GM21528 (cell line): ENCODE measurements at regions not wholly inside any gene's neighbourhood (a gene's known extent, or its start where the extent isn't known, plus 50 kb on each side); places are given as distances from the start of the nearest gene placed in this dataset.
"Not testable (repeated sequence)": the region's sequence is repeated elsewhere in the genome, so short reads cannot be mapped to it uniquely, and the experiment has no call there.

Source experiments
- ATAC-seq: cut with Tn5 transposase; IDR thresholded peaks from one replicate; pipeline ENCODE4 v1.9.1; 2021; ENCODE audit warnings: mild to moderate bottlenecking, moderate library complexity; ENCODE audit not compliant: unreplicated experiment, low FRiP score

- ATAC-seq: no peak
Measured at GRCh38 chr21:15119486-15119885, 54.7 kb upstream of the NRIP1 start.

DNA sequence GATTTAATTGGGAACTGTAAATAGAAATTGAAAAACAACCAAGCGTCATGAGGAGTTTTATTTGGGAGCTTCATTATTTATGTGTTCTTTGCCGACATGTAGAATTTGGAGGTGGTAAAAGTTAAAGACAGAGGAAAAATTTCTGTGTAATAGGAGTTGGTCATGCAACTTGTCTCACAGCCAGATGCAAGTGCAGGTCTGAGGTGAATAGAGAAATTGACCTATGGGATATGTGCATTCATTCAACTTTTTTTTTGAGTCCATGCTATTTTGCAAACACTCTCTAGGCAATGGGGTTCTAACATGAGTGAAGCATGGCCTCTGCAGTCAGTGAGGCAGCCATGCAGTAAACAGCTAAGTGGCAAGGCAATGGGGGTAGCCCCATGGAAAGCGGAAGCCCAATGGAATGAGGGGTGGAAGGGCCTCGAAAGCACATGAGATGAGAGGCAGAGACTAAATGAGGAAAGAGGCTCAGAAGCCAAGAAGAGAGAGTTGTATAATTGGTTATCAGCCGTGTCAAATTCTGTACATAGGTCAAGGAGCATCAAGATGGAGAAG, 56.4 kb upstream of the NRIP1 start:
- ATAC-seq: no peak

DNA sequence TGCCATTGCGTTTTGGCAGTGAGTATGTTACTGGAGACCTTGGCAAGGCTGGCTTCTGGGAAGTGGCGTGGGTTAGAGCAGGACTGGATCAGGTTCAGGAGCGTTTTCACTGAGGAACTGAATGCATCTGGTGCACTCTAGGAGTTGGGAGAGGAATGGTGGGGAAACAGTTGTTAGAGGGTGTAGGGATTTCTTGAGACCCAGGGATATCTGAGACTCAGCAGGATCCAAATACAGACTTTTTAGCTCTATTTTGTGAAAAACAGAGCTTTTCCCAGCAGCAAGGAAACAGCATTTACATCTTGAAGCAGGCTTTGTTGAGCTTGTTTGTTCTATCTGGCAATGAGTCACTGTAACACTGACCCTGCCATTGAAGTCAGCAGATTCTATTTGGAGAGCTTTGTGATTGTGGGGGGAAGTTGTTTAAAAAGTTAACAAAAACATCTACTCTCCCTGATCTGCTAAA, 56.9 kb upstream of the NRIP1 start:
- ATAC-seq: no peak

DNA sequence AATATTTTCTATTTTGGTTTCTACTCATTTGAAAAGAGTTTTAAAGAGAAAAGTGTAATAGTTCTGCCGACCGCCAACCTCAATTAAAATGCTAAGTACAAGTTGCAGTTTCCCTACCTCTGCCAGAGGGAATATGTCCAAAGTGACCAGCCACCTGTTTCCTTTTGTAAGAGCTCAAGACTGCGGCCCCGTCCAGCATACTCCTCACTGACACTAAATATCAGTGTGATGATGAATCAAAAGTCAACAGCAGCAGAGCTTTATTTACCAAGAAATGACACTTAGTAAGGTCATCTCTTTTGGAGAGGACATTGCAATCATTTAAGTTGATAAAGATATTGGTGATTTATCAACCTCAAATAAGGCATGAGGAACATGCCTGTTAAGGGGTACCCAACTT, 57.4 kb upstream of the NRIP1 start:
- no peak for ATAC-seq

DNA sequence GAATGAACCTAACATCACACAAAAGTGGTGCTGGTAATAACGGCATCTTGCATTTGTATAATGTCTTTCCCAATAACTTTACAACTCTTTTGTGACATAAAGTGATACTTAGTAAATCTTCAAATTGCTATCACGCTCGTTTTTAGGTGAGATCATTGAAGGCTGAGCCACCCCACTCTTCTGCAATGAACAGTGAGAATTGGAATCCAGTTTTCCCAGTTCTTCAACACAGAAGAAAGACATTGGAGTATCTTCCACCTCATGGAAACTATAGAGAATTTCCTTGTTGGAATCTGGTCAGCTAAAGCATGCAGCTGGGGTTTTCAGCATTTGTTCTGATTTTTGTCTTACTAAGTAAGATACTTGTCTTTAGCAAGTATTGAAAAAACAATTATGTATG, 59.9 kb upstream of the NRIP1 start:
- ATAC-seq: no peak

DNA sequence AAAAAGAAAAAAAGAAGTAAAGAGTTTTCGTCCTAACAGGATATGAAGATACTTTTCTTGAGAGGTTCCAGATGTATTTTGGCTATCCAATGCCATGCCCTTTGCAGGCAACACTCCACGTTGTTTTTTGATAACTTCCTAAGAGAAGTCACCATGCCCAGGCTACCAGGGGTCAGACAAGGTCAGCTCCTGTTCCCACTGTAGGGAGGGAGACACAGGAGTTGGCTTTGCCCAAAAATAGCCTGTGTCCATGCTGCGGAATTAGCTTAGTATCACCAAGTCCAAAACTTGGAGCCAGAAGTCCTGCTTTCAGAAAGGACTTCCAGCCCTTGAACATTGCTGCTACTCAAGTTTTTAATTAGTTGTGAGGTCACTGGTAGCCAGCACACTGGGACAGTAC, 62.1 kb upstream of the NRIP1 start:
- ATAC-seq: no peak

- ATAC-seq: no peak
Measured at GRCh38 chr21:15127437-15127836, 62.6 kb upstream of the NRIP1 start.

DNA sequence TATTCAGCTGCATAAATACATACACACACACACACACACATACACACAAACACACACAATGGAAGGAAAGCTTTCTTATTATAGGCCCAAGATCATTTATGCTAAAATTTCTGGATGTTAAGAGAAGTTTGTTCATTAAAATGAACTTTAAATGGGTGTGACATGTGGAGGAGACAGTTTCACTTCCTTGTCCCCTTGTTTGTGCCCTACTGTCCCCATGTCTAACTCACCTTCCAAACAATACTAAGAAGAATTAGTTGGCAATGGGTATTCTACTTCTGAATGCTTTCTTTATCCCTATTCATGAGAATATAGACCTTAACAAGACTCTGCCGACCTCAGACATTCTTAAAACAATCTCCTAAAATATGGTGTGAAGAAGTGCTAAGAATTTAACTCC, 63.5 kb upstream of the NRIP1 start:
- no peak for ATAC-seq

DNA sequence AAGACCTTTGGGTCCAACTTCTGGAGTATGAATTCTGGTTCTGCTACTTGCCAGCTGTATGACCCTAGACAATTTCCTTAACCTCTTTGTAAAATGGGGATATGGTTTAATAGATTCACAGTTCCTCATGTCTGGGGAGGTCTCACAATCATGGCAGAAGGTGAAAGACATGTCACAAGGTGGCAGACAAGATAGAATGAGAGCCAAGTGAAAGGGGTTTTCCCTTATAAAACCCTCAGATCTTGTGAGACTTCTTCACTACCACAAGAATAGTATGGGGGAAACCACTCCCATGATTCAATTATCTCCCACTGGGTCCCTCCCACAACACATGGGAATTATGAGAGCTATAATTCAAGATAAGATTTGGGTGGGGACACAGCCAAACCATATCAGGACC, 63.9 kb upstream of the NRIP1 start:
- ATAC-seq: not testable (repeated sequence)

GRCh38 chr21:15130326-15130725, 65.5 kb upstream of the NRIP1 start:
- ATAC-seq: no peak

DNA sequence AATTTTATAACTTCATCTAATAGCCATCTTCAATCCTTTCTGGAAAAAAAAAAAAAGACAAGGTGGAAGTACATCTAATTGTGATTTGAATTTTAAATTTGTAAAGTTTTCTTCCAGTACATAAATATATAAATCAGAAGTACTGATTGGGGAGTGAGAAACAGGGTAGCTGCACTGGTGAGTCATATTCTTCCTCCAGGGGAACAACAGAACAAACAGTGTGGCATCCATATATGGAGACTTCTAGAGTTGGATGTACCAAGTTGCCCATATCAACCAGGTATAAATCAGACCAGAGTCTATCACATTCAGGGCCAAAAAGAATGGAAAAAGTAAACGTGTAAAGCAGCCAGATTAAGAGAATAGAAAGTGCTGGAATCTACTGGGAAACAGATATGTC, 66.0 kb upstream of the NRIP1 start:
- no peak for ATAC-seq

DNA sequence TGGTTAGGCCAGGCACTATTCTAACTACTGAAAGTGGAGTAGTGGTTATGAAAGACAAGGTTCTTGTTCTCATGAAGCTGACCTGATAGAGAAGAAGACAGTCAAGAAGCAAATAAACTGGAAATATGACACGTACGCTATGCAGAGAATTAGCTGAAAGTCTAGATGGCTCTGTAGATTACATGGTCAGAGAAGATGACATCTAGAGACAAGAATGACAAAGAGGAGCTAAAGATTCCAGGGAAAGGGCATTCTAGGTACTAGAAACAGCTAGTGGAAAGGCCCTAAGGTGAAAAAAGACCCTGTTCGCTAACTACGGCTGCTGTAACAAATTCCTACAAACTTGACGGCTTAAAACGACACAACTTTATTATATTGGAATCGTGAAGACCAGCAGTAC, 68.0 kb upstream of the NRIP1 start:
- no peak for ATAC-seq

DNA sequence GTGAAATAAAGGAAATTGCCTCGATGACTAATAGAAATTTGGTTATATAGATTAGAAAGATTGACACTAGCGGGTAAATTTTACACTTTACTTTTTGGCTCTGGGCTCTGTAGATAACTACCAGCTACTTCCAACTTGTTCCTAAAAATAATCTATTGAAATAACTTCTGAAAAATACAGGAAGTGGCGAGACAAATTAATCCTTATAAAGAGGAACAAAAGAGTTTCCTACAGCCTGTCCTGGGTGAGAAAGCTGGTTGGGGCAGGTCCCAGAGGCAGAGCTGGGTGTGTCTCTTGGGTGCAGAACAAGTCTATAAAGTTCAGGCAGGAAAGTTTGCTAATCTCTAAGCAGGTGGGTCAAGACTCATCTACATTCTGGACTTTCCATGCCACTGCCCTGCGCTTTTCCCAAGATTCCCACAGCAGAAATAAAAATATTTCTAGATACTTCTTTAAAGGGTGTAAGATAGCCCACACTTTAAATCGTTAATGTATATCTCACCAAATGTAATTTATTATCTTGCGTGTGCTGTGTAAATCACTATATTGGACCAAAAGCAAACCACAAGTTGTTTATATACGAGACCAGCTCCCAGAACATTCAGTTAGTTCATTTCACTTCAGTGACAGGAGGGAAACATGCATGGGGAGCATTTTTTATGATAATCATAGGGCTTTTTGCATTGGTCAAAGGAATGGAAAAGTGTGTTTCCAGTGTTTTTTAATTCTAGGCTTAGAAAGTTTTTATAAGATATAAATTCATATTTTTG, 70.1 kb upstream of the NRIP1 start:
- no peak for ATAC-seq

GRCh38 chr21:15135867-15136629, 71.2 kb upstream of the NRIP1 start:
- no peak for ATAC-seq

DNA sequence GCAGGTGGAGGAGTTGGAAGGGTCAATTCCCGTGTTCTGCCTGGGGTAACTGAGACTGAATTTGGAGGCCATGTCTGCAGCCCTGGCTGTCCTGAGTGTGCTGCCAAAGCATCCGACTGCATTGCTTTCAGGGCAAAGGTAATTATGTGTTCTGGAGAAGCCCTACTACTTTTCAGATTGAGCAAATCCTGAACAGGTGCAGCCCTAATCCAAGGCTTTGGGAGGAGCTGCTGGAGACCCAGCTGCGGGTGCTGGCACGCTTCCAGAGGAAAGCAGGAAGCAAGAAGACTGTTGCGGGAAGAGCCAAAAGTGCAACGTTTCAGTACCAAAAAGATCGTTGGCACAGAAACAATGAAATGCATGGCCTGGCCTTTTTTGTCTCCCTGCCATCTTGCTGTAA, 73.7 kb upstream of the NRIP1 start:
- no peak for ATAC-seq

DNA sequence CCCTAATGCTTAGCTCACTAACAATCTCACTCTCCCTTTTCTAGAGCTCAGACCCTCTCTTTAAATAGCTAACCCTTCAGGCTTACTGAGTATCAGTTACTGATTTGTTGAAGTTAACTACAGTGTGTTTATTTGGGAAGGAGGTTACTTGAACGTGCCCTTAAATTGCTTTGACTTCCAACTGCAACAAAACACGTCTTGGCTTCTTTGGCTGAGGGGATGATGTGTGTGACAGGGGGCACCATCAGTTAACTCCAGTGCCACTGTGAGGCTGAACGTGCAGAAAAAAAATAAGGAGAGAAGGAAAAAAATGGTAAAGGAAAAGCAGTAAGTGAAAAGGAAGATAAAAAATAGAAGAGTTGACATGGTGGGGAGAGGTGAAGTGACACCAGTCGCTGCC, 75.1 kb upstream of the NRIP1 start:
- ATAC-seq: no peak

DNA sequence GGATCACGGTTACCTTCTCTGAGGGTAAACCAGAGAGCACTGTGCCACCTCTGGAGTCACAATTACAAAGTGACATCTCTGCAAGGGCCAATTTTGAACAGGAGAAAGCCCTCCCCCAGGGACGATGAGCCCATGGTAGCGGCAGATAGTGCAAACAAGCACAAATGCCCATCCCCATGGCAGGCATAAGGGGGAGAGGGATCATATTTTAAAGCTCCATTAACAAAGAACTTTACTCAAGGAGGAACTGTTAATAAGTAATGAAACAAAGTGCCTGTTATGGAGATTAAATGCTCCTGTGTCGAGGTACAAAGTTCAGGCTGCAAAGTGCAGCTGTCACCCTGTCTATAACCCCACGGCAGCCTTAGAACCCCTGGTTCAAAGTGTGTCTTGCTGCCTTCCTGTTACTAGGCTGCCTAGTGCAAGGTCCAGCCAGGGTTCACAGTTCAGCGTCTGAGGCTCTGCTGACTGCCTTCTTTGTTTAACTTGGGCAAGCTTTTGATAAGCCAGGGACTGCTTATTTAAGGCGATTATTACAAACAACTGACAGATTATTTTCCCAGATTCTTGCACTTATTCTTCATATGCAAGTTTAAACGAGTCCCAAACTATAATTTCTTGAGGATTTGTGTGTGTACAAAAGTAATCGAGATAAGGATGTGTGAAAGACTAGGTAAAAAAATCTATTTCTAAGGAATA, 75.7 kb upstream of the NRIP1 start:
- no peak for ATAC-seq

- ATAC-seq: no peak
Measured at GRCh38 chr21:15141261-15141970, 76.6 kb upstream of the NRIP1 start.

DNA sequence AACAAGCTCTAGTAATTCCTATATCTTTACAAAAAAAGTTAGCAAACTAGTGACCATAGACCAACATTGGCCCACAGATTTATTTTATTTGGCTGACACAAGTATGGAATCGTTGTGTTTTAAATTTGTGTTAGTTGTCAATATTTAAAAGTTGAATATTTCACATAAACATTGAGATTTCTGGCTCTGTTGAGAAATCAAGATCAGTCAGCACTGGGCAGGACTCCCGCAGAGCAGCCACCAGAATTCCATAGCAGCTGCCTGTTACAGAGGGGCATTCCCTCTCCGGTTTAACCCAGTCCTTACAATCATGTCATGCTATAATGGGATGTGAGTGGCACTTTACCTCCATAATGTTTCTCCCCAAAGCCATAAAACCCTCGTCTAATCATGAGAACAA, 79.2 kb upstream of the NRIP1 start:
- no peak for ATAC-seq

DNA sequence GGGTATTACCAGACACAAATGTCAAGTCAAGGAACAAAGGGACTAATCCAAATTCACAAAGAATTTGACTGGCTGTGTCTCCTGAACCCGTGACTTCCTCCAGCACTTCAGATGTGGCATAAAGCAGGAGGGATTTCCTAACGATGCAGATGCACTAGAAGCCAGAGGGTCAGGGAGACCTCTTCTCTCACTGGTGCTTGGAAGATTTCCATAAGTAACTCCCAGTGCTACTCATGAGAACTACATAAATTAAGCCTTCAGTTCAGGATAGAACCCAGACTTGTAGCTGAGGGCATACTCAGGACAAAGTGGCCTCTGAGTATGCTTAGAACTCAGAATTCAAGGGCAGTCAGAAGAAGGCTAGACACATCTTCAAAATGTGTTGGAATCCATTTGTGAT, 83.6 kb upstream of the NRIP1 start:
- ATAC-seq: no peak
